ENCODE measurements at regions not wholly inside any gene's neighbourhood (a gene's known extent, or its start where the extent isn't known, plus 50 kb on each side); places are given as distances from the start of the nearest gene placed in this dataset.

DNA sequence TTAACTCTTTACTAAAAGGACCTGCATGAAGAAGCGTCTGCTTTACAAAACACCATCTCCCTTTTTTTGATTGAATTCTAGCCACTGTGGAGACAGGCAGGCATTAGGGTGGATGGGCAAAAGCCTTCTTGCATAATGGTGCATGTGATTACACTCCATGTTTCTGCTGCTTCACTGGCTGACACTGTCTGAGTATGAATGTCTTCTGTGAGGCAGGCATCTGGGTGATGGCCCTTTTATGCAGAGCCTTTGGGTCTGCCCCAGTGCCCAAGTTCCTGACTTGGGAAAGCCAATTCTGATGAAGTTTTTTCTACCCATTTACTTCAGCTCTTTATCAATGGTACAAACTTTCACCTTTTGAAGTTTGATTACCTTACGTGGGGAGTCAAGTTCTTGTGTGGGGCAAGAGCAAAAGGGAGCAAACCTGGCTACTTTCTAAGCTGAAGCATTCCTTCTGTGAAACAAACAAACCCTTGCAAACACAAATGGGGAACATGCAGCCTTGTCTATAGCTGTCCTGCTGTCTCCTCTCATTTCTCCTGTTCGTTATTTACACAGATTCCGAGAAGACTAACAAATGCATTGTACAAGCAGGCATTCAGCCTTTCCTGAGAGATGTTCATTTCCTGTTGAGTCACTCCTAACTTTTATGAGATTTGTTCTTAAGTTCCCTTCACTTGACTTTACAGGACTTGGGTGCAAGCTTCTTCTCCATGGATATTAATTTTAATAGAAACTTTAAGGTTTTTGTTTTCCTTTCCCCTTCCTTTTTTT is 301.9 kb downstream of the TLL1 start:
- TF ChIP-seq PTBP1 (IDR thresholded peaks at IDR 0.05; ENCODE audit: low read depth, low read length): no peak
- no peak for TF ChIP-seq SIN3A (IDR thresholded peaks at IDR 0.05; ENCODE audit: borderline replicate concordance in 2 of 2, control insufficient read depth in 1 of 2, low read depth in 2 of 2, low read length in 2 of 2)
- TF ChIP-seq CTCF (IDR thresholded peaks at IDR 0.05 in 2 of 3, conservative IDR thresholded peaks at IDR 0.05 in 1 of 3; ENCODE audit: insufficient read depth in 2 of 3, low read depth in 1 of 3, low read length in 3 of 3): no peak
- no peak for TF ChIP-seq ZNF232 (CRISPR knock-in tag; IDR thresholded peaks at IDR 0.05)
- TF ChIP-seq ZBTB17 (CRISPR knock-in tag; IDR thresholded peaks at IDR 0.05): no peak
